Activated T-helper 1 cell treated with anti-CD3 and anti-CD28 coated beads, Interleukin-12 subunit alpha, Interleukin-12 subunit beta, Interleukin-2, Interleukin-4 antibody, amounts not matched to agents 30 ng/mL and 10 ng/mL and 1 ng/mL, durations not matched to agents 14 hours and 24 hours and 36 hours (primary cell): ENCODE measurements at regions not wholly inside any gene's neighbourhood (a gene's known extent, or its start where the extent isn't known, plus 50 kb on each side); places are given as distances from the start of the nearest gene placed in this dataset.

ENCODE experiments used
- DNase-seq: peaks from one replicate; pipeline ENCODE4 v3.0.0; 2021; ENCODE audit warnings: low spot score
- H3K27ac Mint-ChIP-seq: one replicate; pipeline ENCODE4 v1.8.0; 2021; ENCODE audit warnings: mild to moderate bottlenecking, mixed read lengths
- H3K27me3 Mint-ChIP-seq: one replicate; pipeline ENCODE4 v1.8.0; 2022; ENCODE audit warnings: mild to moderate bottlenecking, moderate library complexity, mixed read lengths; ENCODE audit not compliant: insufficient read depth
- H3K36me3 Mint-ChIP-seq: one replicate; pipeline ENCODE4 v1.8.0; 2021; ENCODE audit warnings: low read depth, mixed read lengths
- H3K4me1 Mint-ChIP-seq: one replicate; pipeline ENCODE4 v1.8.0; 2021; ENCODE audit warnings: low read depth, mixed read lengths
- H3K4me3 Mint-ChIP-seq: one replicate; pipeline ENCODE4 v1.8.0; 2021; ENCODE audit warnings: mild to moderate bottlenecking, moderate library complexity, mixed read lengths
- H3K9me3 Mint-ChIP-seq: one replicate; pipeline ENCODE4 v1.8.0; 2021; ENCODE audit warnings: mixed read lengths
- intact Hi-C: fragments of 100-400 bp; cut with micrococcal nuclease; formaldehyde crosslinking; loops from one replicate; pipeline ENCODE4 v1.15.1; 2024

- no peaks in the 10 kb centered on the region for H3K9me3 Mint-ChIP-seq
- intact Hi-C loops = no loop called here
- no peaks in the 10 kb centered on the region for H3K27me3 Mint-ChIP-seq
- H3K4me1 Mint-ChIP-seq = no peaks in the 10 kb centered on the region
- H3K4me3 Mint-ChIP-seq = no peak overlapping the region
- no peak for DNase-seq
- H3K36me3 Mint-ChIP-seq = no peaks in the 10 kb centered on the region
- H3K27ac Mint-ChIP-seq = no peak overlapping the region
These were observed 122.4 kb upstream of the NPY2R start for GRCh38 chr4:155085843-155086530.

GRCh38 chr4:155094201-155094820 is 114.1 kb upstream of the NPY2R start:
- H3K4me1 Mint-ChIP-seq = no peaks in the 10 kb centered on the region
- intact Hi-C loops = no loop called here
- H3K27ac Mint-ChIP-seq = no peak overlapping the region
- H3K9me3 Mint-ChIP-seq = no peaks in the 10 kb centered on the region
- DNase-seq = no peak
- H3K27me3 Mint-ChIP-seq = no peaks in the 10 kb centered on the region
- H3K4me3 Mint-ChIP-seq = no peak overlapping the region
- H3K36me3 Mint-ChIP-seq = no peaks in the 10 kb centered on the region

GRCh38 chr4:155099231-155099630 is 109.2 kb upstream of the NPY2R start:
- no peaks in the 10 kb centered on the region for H3K4me1 Mint-ChIP-seq
- intact Hi-C loops = no loop called here
- H3K27ac Mint-ChIP-seq = no peak overlapping the region
- H3K27me3 Mint-ChIP-seq = no peaks in the 10 kb centered on the region
- H3K4me3 Mint-ChIP-seq = no peak overlapping the region
- H3K9me3 Mint-ChIP-seq = no peaks in the 10 kb centered on the region
- no peak for DNase-seq
- H3K36me3 Mint-ChIP-seq = no peaks in the 10 kb centered on the region

- no peak overlapping the region for H3K27ac Mint-ChIP-seq
- intact Hi-C loops = no loop called here
- H3K27me3 Mint-ChIP-seq = no peaks in the 10 kb centered on the region
- no peak overlapping the region for H3K4me3 Mint-ChIP-seq
- no peaks in the 10 kb centered on the region for H3K4me1 Mint-ChIP-seq
- no peaks in the 10 kb centered on the region for H3K36me3 Mint-ChIP-seq
- no peak for DNase-seq
- H3K9me3 Mint-ChIP-seq = no peaks in the 10 kb centered on the region
These were observed 101.8 kb upstream of the NPY2R start for GRCh38 chr4:155106629-155107028.

- intact Hi-C loops = no loop called here
- Mint-ChIP-seq H3K9me3 (no peaks in the 10 kb centered on the region), H3K27me3 (no peaks in the 10 kb centered on the region), H3K4me1 (no peaks in the 10 kb centered on the region), H3K36me3 (no peaks in the 10 kb centered on the region), H3K27ac (no peak overlapping the region), H3K4me3 (no peak overlapping the region)
- DNase-seq = no peak
These were observed 101.4 kb upstream of the NPY2R start for GRCh38 chr4:155107059-155107458.

GRCh38 chr4:155114790-155115189 is 93.6 kb upstream of the NPY2R start:
- no peak for DNase-seq
- no peaks in the 10 kb centered on the region for H3K4me1 Mint-ChIP-seq
- H3K9me3 Mint-ChIP-seq = peaks cover 4% of the 10 kb centered on the region
- H3K36me3 Mint-ChIP-seq = no peaks in the 10 kb centered on the region
- H3K27me3 Mint-ChIP-seq = no peaks in the 10 kb centered on the region
- no peak overlapping the region for H3K4me3 Mint-ChIP-seq
- intact Hi-C loops = no loop called here
- no peak overlapping the region for H3K27ac Mint-ChIP-seq

GRCh38 chr4:155119006-155119405 is 89.4 kb upstream of the NPY2R start:
- no peak overlapping the region for H3K27ac Mint-ChIP-seq

GRCh38 chr4:155120536-155120935 is 87.9 kb upstream of the NPY2R start:
- Mint-ChIP-seq H3K27ac (no peak overlapping the region), H3K27me3 (no peaks in the 10 kb centered on the region), H3K9me3 (peaks cover 4% of the 10 kb centered on the region), H3K4me1 (no peaks in the 10 kb centered on the region), H3K36me3 (no peaks in the 10 kb centered on the region), H3K4me3 (no peak overlapping the region)
- no peak for DNase-seq
- intact Hi-C loops = no loop called here

More at GRCh38 chr4:155119006-155119405, 89.4 kb upstream of the NPY2R start:
- Mint-ChIP-seq H3K4me3 (no peak overlapping the region), H3K36me3 (no peaks in the 10 kb centered on the region), H3K9me3 (peaks cover 4% of the 10 kb centered on the region), H3K4me1 (no peaks in the 10 kb centered on the region), H3K27me3 (no peaks in the 10 kb centered on the region)
- DNase-seq = no peak
- intact Hi-C loops = no loop called here

- intact Hi-C loops = no loop called here
- no peaks in the 10 kb centered on the region for H3K4me1 Mint-ChIP-seq
- no peaks in the 10 kb centered on the region for H3K36me3 Mint-ChIP-seq
- no peak overlapping the region for H3K27ac Mint-ChIP-seq
- H3K9me3 Mint-ChIP-seq = peaks cover 4% of the 10 kb centered on the region
- H3K4me3 Mint-ChIP-seq = no peak overlapping the region
- no peaks in the 10 kb centered on the region for H3K27me3 Mint-ChIP-seq
- DNase-seq = no peak
These were observed 86.1 kb upstream of the NPY2R start for GRCh38 chr4:155122382-155122781.

- DNase-seq = no peak
- Mint-ChIP-seq H3K9me3 (no peaks in the 10 kb centered on the region), H3K27me3 (peaks cover 2% of the 10 kb centered on the region), H3K4me3 (no peak overlapping the region), H3K4me1 (no peaks in the 10 kb centered on the region), H3K36me3 (no peaks in the 10 kb centered on the region), H3K27ac (no peak overlapping the region)
- intact Hi-C loops = no loop called here
These were observed 74.3 kb upstream of the NPY2R start for GRCh38 chr4:155134136-155134535.

GRCh38 chr4:155140889-155141288 is 67.5 kb upstream of the NPY2R start:
- Mint-ChIP-seq H3K27ac (no peak overlapping the region), H3K4me1 (no peaks in the 10 kb centered on the region), H3K4me3 (no peak overlapping the region), H3K36me3 (no peaks in the 10 kb centered on the region), H3K27me3 (peaks cover 2% of the 10 kb centered on the region), H3K9me3 (no peaks in the 10 kb centered on the region)
- DNase-seq = no peak
- intact Hi-C loops = no loop called here

GRCh38 chr4:155143512-155143911 is 64.9 kb upstream of the NPY2R start:
- Mint-ChIP-seq H3K27me3 (no peaks in the 10 kb centered on the region), H3K27ac (no peak overlapping the region), H3K36me3 (no peaks in the 10 kb centered on the region), H3K9me3 (no peaks in the 10 kb centered on the region), H3K4me1 (no peaks in the 10 kb centered on the region), H3K4me3 (no peak overlapping the region)
- intact Hi-C loops = no loop called here
- no peak for DNase-seq
